HG03432 (cell line): ENCODE measurements at regions not wholly inside any gene's neighbourhood (a gene's known extent, or its start where the extent isn't known, plus 50 kb on each side); places are given as distances from the start of the nearest gene placed in this dataset.

Source experiments
- ATAC-seq: cut with Tn5 transposase; IDR thresholded peaks from one replicate; pipeline ENCODE4 v1.9.1; 2021; ENCODE audit warnings: mild to moderate bottlenecking, moderate library complexity; ENCODE audit not compliant: unreplicated experiment

DNA sequence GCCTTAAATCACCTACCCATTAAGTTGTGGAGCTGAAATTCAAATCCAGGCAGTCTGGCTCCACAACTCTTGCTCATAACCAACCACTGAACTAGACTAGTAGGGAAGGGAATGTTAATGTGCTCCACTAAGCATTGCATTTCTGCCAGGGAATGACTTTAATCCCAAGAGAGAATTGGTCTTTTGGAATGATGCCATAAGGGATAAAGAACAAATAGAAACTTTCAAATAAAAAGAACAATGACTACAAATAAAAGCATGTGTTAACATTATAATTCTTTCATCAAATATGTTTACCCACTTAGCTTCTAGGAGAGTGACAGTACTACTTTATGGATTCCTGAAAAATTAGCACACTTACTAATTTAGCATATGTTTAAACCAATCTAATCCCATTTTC is 905.9 kb downstream of the CENPC start:
- no peak for ATAC-seq

DNA sequence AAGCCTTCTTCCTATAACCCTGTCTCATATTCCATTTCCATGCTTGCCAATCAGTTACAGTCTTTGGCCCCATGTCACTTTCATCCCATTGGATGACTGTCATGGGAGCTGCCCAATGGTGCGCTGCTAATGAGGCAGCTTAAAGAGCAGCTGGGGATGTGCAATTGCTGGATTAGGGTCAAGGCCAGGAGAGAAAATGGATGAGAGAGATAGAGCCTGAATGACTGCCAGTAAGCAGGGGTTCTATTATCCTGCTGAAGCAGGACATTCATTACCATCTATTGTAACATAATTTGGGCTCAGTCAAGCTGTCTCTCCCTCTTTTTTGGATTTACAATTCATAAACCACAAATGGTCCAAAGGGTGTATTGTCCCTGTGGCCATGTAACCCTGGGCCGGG is 909.0 kb downstream of the CENPC start:
- ATAC-seq, result no peak

DNA sequence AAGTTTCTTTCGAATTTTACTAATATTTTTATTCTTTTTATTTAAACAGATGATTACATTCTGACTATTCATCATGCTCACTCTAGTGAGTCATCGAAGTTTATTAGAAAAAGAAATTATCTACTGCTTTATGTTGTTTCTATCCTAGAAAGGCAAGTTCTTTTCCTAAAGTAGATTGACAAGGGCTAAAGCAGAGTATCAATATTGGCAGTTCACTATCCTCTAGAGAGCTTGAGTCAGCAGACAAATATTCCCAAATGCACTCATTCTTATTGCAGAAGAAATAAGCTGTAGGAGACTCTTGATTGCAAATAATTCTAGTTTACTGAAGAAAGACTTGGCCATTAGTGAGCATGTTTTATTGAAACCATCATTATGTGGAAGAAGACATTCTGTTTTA is 911.8 kb downstream of the CENPC start:
- no peak for ATAC-seq

DNA sequence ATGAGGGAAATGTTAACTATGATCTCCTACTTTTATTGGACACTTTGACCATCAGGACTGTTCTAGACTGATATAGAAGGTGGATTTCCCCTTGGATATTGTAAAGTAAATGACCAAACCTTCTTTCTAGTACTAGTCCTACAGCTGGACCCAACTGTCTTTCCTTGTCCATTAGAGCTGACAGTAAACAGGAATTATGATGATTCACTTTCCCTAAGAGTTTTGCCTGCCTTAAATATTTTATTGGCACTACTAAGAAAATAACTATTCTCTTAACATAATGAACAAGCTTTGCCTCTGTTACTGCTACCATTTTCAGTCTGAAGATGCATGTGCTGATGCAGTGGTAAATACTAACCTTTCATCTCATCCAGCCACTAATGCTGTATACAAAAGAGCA is 915.4 kb downstream of the CENPC start:
- no peak for ATAC-seq

DNA sequence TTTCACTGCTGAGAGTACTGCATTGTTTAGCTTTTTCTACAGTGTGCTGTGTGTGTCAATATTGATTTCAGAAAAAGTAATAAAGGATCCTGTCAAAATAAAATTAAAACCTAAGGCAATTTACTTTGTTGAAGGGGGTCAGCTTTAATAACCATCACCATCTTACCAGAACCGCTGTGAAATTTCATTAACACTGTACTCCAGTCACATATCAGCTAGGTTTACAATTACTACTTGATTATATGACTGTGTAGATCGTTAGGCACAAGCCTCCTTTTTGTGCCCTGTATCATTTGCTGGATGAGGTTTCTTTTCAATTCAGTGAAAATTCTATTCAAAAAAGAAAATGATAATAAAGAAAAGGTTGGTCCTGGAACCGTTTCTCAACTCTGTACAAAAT is 917.2 kb downstream of the CENPC start:
- no peak for ATAC-seq

DNA sequence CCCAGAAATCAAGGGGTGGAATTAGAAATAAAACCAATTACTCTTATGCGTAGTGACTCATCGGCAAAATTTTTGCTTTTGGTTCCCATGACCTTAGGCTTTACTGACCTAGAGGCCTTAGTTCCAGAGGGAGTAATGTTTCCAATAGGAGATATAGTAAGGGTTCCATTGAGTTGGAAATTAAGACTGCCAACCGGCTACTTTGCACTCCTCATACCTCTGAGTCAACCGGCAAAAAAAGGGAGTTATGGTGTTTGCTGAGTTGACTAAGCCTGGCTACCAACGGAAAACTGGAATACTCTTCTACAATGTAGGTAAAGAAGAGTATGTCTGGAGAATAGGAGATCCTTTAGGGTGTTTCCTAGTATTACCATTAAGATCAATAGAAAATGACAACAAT is 919.8 kb downstream of the CENPC start:
- no peak for ATAC-seq

DNA sequence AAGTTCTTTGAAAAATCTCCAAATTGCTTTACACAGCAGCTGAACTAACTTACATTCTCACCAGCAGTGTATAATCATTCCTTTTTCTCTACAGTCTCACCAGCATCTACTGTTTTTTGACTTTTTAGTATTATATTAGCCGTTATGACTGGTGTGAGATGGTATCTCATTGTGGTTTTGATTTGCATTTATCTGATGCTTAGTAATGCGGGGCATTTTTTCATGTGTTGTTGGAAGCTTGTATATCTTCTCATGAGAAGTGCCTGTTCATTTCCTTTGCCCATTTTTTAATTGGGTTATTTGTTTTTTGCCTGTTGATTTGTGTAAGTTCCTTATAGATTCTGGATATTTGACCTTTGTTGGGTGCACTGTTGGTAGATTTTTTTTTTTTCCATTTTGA is 931.7 kb downstream of the CENPC start:
- ATAC-seq, result no peak

DNA sequence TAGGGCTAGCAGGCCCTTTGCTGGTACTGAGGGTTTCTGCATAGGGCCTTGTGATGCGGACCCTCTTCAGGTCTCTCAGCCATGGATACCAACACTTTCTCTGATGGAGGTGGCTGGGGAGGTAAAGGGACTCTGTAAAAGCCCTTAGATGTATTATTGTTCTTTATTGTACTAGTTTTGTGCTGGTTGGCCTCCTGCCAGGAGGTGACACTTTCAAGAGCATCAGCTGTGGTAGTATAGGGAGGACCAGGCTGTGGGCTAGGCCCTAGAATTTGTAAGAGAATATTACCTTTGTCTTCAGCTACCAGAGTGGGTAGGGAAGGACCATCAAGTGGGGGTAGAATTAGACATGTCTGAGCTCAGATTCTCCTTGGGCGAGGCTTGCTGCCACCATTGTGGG is 936.3 kb downstream of the CENPC start:
- ATAC-seq, result no peak

DNA sequence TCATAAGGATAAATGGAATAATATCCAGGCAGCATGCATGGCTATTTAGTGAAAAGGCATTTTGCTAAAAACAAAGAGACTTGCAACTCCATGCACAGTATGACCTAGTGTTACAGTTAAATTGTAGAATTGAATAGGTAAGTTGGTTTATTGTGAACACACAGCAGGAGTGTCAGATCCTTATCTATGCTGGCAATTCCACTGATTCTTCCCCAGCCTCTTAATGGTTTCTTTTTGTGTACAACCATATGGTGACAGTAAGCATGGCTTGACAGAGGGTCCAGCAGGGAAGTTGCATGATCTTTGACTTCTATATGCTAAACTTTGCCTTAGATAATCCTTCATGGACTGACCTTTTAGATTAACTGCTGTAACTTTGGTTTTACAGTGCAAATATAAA is 936.6 kb upstream of the EPHA5 start:
- no peak for ATAC-seq

DNA sequence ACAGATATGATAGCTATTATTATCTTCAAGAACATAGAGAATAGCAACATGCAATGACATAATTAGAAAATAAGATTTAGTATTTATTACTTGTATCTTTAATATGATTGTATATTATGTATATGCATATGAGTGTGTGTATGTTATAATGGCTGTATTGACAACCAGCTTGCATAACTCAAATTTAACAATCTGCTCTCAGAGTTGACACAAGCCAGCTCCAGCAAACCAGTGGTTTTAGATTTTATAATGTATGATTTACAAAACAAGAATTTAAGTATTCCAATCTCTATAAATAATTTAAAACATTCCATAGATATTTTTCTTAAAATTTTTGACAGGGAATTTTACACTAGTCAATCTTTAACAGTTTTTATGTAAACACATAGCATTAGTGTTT is 935.9 kb upstream of the EPHA5 start:
- no peak for ATAC-seq

DNA sequence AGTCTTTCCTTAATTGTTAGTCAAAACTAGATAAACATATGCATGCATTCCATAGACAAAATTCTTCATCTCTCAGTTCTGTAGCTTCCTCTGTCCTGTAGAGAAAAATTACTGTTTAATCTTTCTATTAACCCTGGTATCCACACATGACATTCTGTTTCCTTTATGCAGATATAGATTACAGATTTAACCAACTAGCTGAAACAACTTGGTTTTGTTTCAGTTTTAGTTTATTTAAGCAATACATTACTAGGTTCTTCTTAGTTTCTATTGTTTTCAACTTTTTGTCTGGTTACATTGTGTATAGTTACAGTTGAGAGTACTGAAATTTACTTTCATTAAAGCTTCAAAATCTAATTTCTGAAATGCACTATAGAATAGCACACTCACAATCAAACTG is 933.9 kb upstream of the EPHA5 start:
- no peak for ATAC-seq

DNA sequence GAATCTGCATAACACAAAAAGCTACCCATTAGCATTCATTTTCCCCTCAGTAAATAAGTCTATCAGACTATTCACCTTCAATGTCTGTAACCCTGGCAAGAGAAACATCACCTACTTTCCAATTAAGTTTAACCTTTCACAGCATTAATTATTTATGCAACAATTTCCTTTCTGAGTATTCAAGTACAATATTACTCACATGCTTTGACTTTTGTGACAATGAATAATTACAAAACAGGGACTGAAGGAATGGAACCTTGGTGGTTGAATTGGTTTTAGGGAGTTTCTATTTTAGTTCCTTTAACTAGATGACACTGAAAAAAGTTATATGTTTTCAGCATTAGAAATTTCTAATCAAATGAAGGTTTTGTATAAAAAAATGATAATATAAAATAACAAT is 932.3 kb upstream of the EPHA5 start:
- ATAC-seq, result peak; percentile 48

DNA sequence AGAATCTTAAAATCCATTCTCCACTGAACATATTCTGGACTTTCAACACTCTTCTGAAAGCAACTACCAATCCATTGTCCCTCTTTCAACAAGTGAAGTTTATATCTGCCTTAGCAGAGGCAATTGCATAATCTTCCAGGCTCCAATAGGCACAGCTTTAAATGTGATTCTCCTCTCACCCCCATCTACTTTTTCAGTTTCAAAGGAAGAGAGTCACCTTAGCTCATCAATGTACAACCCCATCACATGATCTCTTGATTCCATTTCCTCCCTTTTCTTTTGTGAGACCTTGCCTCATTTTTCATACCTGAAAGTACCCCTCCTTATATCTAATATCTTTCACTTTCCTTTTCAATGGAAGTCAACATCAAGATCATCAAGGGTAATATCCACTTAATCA is 921.7 kb upstream of the EPHA5 start:
- ATAC-seq, result no peak

DNA sequence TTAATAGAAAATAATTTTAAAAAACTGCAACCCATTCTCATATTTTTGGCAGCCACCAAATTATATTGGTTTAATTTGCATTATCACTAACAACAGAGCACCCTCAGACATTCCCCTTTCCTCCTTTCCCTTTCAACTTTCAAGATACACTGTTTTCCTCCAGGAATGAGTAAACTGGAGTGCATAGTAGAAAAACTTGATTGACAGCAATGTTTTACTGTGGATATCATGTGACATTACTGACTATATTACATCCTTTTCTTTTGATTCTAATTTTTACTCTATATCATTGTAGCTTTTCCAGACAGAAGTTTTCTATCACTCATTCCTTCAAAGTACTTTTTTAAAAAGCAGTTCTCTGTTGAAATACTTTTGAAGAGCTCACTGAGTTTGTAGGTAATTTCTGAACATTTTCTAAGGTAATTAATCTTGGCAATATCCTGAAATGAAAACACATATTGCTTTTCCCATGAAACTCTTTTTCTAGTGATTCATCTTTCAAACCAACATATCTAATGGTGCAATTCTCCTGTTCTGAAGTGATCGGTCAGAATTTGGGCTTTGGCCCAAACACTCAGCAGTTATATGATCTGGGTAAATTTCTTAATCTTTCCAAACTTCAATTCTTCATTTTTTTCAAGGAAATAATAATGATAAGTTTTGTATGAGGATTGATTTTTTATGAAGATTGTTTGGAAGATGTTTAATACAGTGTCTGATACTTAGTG is 920.4 kb upstream of the EPHA5 start:
- no peak for ATAC-seq

DNA sequence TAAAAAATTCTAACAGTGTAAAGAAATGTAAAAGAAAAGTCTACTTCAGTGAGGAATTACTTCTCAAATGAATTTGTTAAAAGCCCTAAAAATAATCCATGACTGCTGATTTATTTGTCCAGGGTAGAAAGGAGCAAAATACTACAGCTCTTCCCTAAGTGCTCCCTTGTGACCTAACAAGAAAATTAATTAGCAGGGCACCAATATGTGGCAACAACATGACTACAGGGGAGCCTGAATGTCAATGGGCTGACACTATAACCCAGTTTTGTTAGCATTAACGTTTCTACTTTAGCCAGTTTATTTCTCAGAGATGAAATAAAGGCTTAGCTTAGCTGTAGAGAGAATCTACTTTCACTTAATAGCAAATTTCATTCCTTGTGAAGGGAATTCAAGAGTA is 918.9 kb upstream of the EPHA5 start:
- no peak for ATAC-seq

DNA sequence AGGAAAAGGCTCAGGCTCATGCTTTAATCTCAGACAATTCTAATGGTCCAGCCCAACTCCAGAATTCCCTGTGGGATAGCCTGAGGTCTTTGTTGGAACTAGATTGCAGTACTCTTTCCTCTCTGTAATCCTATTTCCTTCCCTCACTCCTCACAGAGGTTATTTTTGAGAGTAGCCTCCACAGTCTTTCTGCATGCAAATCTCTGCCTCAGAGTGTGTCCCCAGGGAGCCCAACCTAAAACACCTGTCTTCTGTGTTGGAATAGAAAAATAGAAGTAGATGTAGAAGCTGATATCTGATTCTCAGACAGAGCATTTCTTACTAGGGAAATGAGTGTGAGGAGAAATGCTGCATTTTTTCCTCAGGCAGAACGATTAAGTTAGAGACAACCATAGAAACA is 915.5 kb upstream of the EPHA5 start:
- peak; percentile 70 for ATAC-seq

DNA sequence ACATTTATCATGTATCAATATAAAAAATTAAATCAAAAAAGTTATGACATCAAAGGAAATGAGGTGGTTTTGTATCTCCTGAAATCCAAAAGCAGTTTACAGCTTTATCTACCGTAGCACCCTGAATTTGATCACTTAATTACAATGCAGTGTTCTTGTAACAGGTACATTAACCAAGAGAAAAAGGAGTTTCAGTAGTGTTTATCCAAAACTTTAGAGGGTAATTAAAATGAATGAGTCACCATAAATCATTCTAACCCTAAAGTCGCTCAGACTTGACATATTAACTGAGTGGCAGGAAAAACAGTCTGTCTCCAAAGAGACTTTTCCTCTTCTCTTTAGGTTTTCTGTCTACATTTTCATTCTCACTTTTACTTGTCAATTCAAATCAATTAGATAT is 907.6 kb upstream of the EPHA5 start:
- no peak for ATAC-seq

DNA sequence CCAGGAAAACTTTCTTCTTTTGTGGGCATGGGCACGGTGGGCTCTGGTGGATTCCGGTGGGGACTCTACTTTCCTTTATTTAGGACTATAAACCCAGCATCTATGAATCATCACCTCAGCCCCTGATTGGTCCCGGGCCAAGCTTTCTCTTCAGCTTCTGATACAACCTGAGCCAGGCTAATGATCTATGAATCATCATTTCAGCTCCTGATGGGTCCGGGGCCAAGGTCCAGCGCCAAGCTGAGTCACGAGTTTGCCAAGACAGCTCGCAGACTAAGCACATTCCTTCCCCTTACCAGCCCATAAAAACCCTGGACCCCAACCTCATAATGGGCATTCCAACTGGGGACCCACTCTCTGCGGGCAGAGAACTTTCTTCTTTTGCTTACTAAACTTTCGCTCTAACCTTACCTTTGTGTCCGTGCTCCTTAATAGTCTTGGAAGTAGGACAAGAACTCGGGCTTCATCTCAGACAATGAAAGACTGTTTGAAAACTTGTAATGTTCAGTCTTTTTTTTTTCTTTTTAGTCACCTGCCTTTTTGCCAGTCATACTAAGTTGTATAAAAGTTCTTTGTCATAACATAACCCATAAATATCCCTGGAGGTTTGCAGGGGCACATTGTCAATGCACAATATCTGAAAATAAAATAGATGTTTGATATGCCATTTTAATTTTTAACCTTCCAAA is 904.9 kb upstream of the EPHA5 start:
- ATAC-seq, result no peak

DNA sequence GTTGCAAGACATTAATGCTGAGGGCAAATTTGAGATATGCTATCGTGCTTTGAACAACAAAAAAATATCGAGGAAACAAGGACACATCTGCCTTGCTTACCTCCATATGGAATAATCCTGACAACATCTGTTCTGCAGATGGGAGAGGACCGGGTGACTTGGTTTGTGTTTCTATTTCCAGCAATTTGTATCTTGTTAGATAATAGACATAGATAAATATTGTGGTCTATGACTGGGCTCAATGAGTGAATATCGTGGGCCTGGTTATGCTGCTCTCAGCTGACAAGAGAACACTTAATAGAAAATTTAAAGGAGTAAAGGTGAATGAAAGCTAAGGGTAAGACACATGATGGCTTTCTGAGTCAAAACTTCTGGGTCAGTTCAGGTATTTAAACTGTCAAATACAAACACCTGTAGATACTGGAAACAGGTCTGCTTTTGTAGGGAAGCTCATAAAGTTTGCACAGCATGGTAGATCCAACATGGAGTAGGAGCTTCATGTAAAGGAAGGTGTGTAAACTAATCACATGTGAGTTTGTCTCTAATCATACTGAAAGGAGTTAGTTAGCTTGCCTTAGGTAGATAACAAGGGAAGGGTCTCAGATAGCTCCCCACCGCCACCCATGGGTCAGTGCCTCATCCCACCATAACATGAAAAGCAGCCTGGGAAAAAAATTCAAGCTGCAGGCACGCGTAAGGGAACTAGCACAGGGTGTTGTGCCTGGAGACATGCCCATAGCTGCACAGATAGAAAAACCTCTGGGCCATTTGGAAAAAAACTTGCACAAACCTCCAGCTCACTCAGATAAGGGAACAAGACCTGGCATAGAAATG is 904.1 kb upstream of the EPHA5 start:
- ATAC-seq, result no peak

DNA sequence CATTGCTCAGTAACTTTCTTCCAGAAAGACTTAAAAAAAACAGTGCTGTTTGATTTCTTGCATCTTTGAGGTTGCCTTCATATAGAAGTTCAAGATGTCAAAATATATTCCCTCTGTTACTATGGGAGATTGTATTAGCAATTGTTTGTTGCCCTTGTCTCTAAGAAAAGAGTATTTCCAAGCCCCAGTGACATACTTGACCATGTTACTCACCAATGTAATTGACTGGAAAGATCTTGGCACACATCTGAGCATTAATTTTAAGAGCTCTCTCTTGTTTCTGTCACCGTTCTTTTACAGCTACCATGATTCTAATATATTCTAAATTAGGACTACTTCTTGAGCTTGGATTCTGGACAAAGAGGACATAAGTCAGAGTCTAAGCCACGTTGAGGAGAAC is 902.7 kb upstream of the EPHA5 start:
- ATAC-seq, result no peak

DNA sequence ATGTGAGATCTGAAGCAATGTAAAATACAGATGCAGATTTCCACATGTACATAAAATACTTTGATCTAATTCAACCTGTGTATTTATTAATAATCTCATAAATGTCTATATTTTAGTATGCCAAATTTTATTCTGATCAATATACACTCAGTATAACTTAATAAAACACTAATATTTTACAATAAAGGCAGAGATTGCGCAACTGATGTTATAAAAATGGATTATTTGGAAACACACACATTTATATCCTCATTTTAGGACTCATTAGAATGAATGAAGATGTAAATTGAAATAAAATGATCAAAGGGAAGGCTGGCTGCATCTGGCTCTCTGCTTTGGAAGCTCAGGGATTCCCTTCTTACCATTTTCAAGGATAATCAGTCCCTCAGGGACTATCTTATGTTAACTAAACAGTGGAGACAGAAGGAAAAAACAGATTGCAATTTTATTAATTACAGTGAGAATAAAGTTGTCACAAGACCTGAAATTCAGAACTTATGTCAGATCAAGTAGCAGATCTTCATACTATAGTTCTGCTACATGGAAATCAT is 900.9 kb upstream of the EPHA5 start:
- ATAC-seq, result no peak

DNA sequence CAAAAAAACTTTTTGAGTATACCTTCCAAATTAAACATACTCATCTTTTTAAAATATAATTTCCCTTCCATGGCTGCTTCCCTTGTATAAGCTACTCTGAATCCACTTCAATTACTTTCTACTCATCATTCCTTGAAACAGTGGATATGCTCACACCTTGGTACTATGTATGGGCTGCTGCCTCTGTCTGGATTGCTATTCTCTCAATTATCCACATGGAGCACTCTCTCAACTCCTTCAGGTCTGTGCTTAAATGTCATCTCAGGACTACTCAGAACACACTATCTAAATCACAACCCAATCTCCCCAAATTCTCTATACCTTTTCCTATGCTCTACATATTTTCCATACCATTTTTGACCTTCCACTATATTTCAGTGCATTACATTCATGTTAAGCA is 898.9 kb upstream of the EPHA5 start:
- ATAC-seq, result no peak
